Sigmoid colon (tissue), 4 donors: ENCODE measurements at regions not wholly inside any gene's neighbourhood (a gene's known extent, or its start where the extent isn't known, plus 50 kb on each side); places are given as distances from the start of the nearest gene placed in this dataset.

Experiments
- EP300 ChIP-seq, 4 donors: sonication (generic); formaldehyde crosslinking; IDR thresholded peaks; one replicate each; pipeline ENCODE4 v1.6.1; 2017; ENCODE audit warnings: antibody characterized with exemption in 4 of 4
- POLR2A ChIP-seq, 2 donors: fragments of 450-650 bp; IDR thresholded peaks; one replicate each; pipeline ENCODE4 v1.6.1; 2016; ENCODE audit warnings: antibody characterized with exemption in 2 of 2, mild to moderate bottlenecking in 2 of 2, moderate library complexity in 2 of 2
- POLR2AphosphoS5 ChIP-seq, 4 donors: sonication (generic); formaldehyde crosslinking; IDR thresholded peaks; one replicate each; pipeline ENCODE4 v1.6.1; 2017; ENCODE audit warnings: antibody characterized with exemption in 4 of 4
- TF ChIP-seq, protein P1 (sequence below), 4 experiments: fragments of 450-650 bp in 3 of 4; fragments of 200-600 bp in 1 of 4; IDR thresholded peaks; one replicate each; pipeline ENCODE4 v1.5.1; 2016 to 2019; ENCODE audit warnings: antibody characterized with exemption in 4 of 4, mild to moderate bottlenecking in 3 of 4, moderate library complexity in 2 of 4

DNA sequence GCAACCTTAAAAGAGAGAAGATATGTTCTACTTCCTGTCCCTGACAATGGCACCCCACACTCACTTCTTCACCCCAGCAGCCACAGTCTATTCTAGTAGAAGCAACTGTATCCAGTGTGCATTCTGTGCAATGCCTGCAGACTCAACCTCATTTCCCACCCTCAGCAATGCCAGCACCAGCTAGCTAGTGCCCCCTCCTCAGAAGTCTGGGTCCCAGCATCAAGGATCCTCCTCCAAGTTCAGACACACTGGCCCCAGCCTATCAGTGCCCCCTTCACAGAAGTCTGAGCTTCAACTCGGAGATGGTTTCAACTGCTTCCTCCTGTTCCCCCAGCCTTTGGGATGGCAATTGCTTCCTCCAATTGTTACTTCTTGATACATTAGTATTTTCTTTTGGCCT lies 268.3 kb downstream of the MEX3B start:
- TF ChIP-seq, protein P1, sequence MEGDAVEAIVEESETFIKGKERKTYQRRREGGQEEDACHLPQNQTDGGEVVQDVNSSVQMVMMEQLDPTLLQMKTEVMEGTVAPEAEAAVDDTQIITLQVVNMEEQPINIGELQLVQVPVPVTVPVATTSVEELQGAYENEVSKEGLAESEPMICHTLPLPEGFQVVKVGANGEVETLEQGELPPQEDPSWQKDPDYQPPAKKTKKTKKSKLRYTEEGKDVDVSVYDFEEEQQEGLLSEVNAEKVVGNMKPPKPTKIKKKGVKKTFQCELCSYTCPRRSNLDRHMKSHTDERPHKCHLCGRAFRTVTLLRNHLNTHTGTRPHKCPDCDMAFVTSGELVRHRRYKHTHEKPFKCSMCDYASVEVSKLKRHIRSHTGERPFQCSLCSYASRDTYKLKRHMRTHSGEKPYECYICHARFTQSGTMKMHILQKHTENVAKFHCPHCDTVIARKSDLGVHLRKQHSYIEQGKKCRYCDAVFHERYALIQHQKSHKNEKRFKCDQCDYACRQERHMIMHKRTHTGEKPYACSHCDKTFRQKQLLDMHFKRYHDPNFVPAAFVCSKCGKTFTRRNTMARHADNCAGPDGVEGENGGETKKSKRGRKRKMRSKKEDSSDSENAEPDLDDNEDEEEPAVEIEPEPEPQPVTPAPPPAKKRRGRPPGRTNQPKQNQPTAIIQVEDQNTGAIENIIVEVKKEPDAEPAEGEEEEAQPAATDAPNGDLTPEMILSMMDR (IDR thresholded peaks at IDR 0.05) = no peak
- TF ChIP-seq POLR2A (IDR thresholded peaks at IDR 0.05) = no peak
- no peak for TF ChIP-seq POLR2AphosphoS5 (IDR thresholded peaks at IDR 0.05)
- TF ChIP-seq EP300 (IDR thresholded peaks at IDR 0.05) = no peak
